HG03103 (cell line): ENCODE measurements at regions not wholly inside any gene's neighbourhood (a gene's known extent, or its start where the extent isn't known, plus 50 kb on each side); places are given as distances from the start of the nearest gene placed in this dataset.
"Not testable (repeated sequence)": the region's sequence is repeated elsewhere in the genome, so short reads cannot be mapped to it uniquely, and the experiment has no call there.

Experiments
- ATAC-seq: cut with Tn5 transposase; IDR thresholded peaks from one replicate; pipeline ENCODE4 v1.9.1; 2021; ENCODE audit warnings: low read depth; ENCODE audit not compliant: unreplicated experiment

GRCh38 chr4:23972805-23973204, 83.0 kb upstream of the PPARGC1A start:
- ATAC-seq: no peak

- no peak for ATAC-seq
These were observed 82.3 kb upstream of the PPARGC1A start for GRCh38 chr4:23972187-23972586.

GRCh38 chr4:23970201-23970850, 80.5 kb upstream of the PPARGC1A start:
- no peak for ATAC-seq

- ATAC-seq: no peak
These were observed 79.8 kb upstream of the PPARGC1A start for GRCh38 chr4:23969635-23970145.

GRCh38 chr4:23967281-23967680, 77.4 kb upstream of the PPARGC1A start:
- ATAC-seq: no peak

DNA sequence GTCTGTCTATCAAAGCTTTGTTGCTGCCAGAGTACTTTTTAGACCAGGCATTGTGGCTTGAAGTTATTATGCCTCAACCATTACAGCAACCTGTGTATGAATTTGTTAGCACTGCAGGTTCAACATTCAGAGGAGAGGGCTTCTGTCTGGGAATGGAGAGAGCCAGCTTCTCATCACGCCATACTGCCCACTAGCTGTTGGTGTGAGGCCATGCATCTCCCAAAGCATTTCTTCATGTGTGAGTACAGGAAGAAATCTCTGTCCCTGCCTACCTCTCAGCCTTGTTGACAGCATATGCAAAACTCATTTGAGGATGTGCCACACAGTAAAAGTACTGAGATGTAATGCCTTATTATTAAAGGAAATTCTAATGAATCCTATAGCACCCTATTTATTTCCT, 76.9 kb upstream of the PPARGC1A start:
- no peak for ATAC-seq

GRCh38 chr4:23962462-23962861, 72.6 kb upstream of the PPARGC1A start:
- no peak for ATAC-seq

DNA sequence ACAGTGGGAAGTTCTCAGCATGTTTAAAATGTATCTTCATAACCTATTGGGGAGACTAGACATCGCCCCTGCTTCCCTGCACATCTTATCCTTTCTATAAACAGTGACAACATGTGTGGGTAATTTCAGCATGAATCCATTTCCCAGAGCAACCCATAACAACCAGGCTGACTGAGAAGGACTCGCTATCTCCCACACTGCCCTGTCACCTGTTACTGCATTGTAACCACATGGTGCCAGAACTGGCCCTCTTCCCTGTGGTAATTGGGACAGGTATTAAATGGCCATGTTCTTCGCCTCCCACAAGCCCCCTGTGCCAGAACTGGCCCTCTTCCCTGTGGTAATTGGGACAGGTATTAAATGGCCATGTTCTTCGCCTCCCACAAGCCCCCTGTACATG, 71.5 kb upstream of the PPARGC1A start:
- not testable (repeated sequence) for ATAC-seq

- no peak for ATAC-seq
These were observed 69.7 kb upstream of the PPARGC1A start for GRCh38 chr4:23959396-23960148.

GRCh38 chr4:23958749-23959148, 68.9 kb upstream of the PPARGC1A start:
- ATAC-seq: no peak

DNA sequence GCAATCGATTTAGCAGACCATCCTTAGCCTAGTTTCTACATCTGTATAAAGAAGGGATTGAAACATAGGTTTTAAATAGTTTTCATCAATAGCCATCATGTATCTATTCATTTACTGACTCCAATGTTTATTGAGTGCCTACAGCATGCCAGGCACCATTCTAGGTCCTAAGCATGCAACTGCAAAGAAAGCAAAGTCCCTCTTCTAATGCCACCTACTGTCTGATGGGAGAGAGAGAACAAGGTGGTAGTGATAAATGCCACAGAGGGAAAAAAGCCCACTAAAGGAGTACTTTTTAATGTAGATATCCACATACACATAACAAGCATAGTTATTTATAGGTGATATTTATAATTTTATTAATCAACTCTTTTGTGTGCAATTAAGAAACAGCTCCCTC, 67.6 kb upstream of the PPARGC1A start:
- ATAC-seq: no peak

DNA sequence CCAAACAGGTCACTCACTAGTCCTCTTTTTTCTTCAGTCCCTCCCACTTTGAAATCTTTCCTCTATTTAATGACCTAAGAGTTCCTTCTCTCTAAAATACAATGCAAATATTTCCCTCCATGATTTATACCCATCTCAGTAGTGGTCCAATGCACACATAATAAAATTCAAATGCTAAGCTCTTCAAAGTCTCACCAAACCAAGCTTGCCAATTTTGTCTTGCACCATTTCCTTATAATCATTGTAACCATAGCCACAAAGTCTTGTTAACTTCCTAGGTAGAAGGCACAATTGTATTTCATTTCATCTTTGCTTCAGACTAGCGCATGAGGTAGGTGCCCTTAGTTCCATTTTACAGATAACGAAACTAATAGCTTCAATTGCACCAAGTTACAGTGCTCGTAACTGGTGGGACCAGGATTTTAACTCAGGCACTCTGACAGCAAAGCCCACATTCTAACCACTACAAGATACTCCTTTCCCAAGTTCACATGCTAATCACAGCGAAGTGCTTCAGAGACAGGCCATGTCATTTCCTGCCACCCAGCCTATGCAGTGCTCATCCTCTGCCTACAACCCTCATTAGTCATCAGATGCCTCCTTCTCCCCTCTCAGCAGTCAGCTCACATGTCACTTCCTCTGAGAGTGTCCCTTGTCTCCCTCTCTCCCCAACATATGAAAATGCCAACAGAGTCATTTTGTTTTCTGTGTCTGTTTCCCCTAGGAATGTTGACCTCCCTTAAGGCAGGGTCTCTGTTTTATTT, 66.9 kb upstream of the PPARGC1A start:
- ATAC-seq: no peak

DNA sequence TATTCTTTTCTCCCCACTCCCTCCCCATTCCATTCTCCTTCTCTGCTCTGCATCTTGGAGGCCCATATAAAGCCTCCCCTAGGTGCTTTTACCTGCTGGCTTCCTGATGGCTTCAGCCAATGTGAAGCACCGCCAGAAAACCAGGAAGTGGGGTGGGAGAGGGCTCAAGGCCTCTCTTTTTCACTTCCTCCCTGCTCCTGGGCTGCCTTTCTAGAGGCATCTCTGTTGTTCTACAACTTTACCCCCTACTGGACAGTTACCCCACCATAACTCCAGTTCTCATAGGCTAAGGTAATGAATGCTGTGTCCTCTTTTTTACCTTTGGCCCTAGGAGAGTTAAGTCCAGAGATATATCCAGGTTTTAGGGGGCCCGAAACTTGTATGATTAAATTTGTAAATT, 62.4 kb upstream of the PPARGC1A start:
- no peak for ATAC-seq

GRCh38 chr4:23947826-23948225, 58.0 kb upstream of the PPARGC1A start:
- ATAC-seq: no peak

GRCh38 chr4:23946299-23946698, 56.5 kb upstream of the PPARGC1A start:
- ATAC-seq: no peak

DNA sequence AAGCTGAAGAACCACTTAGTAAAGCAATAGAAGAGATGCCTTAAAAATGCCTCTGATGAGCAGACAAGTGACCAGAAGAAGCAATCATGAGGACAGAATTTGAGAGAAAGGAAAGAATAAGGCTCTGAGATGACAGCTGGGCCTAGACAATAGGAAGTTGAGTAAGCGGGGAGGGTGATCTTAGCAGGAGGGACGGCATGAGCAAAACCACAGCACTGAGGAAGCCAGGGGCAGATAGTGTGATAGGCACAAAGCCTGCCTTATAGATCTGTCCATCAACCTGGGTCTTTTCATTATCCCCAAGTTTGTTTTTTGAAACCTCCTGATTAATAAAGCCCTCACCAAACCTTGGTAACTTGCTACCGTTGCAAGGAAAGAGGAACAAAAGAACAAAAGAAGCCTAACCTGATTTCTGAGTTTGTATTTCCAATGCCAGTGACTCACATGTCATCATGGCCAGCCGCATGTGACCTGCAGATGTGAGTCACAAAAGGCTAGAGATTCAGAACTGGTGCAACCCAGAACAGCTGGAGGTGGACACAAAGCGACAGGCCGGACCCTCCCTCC, 55.7 kb upstream of the PPARGC1A start:
- ATAC-seq: no peak

DNA sequence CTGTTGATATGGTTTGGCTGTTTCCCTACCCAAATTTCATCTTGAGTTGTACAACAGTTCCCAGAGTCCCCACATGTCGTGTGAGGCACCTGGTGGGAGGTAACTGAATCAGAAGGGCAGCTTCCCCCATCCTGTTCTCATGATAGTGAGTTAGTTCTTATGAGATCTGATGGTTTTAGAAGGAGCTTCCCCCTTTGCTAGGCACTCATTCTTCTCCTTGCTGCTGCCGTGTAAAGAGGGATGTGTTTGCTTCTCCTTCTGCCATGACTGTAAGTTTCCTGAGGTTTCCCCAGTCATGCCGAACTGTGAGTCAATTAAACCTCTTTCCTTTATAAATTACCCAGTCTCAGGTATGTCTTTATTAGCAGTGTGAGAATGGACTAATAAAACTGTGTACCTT, 54.7 kb upstream of the PPARGC1A start:
- ATAC-seq: not testable (repeated sequence)

- no peak for ATAC-seq
These were observed 53.6 kb upstream of the PPARGC1A start for GRCh38 chr4:23943478-23943877.

DNA sequence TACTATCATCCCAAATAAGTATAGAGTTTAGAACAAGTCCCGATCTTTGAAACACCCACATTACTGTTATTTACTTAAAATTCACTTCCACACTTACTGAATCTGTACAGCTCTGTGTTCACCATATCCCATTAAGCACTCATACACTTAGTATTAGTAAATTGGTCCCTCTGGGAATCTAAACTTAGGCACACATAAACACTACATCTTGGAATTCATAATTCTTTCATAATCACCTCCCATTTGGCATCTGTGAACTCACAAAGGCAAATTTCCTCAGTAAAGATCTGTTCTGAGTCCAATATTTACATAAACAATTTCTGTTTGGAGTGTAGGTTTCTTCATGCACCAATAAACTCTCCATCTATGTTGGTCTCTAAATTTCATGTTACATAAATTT, 52.6 kb upstream of the PPARGC1A start:
- no peak for ATAC-seq
